ENCODE measurements at regions not wholly inside any gene's neighbourhood (a gene's known extent, or its start where the extent isn't known, plus 50 kb on each side); places are given as distances from the start of the nearest gene placed in this dataset.
A peak's percentile ranks its signal among the peaks of the same experiment; 100 is the strongest.
"Not testable (repeated sequence)": the region's sequence is repeated elsewhere in the genome, so short reads cannot be mapped to it uniquely, and the experiment has no call there.

- POLR2A ChIA-PET (ENCODE audit: low non-redundant PET); CTCF ChIA-PET; H3K36me3 ChIP-seq (ENCODE audit: insufficient read depth, low read length, poor library complexity, severe bottlenecking); H3K27me3 ChIP-seq (replicated peaks; ENCODE audit: insufficient read depth, low read depth, low read length, poor library complexity); BruUV-seq (replicated peaks); intact Hi-C loops (cut with micrococcal nuclease; ENCODE audit: unreplicated experiment); H3K27ac ChIP-seq (ENCODE audit: low read depth, low read length, poor library complexity, severe bottlenecking); H3K4me1 ChIP-seq (ENCODE audit: insufficient read depth, low read length, poor library complexity, severe bottlenecking); H3K9me3 ChIP-seq (ENCODE audit: low read depth, low read length, poor library complexity, severe bottlenecking); H3K4me3 ChIP-seq (ENCODE audit: low read depth, low read length, poor library complexity, severe bottlenecking): not testable (repeated sequence)
- peak; percentile 19 for DNase-seq (ENCODE audit: low spot score)
- 0 out of 2 replicates have a peak, but pooled peaks have one; percentile 36 for TF ChIP-seq CTCF (conservative IDR thresholded peaks at IDR 0.05; ENCODE audit: low read depth, low read length)
Observed at GRCh38 chr4:135864304-135864703, 1662.7 kb upstream of the PABPC4L start.

GRCh38 chr4:135840781-135841180 lies 1639.2 kb upstream of the PABPC4L start:
- intact Hi-C loops (cut with micrococcal nuclease; ENCODE audit: unreplicated experiment): no loop called here
- H3K4me3 ChIP-seq (ENCODE audit: low read depth, low read length, poor library complexity, severe bottlenecking): no peak overlapping the region
- ChIA-PET POLR2A (ENCODE audit: low non-redundant PET) (no interaction called here), CTCF (no interaction called here)
- H3K9me3 ChIP-seq (ENCODE audit: low read depth, low read length, poor library complexity, severe bottlenecking): no peaks in the 10 kb centered on the region
- no peak overlapping the region for H3K27ac ChIP-seq (ENCODE audit: low read depth, low read length, poor library complexity, severe bottlenecking)
- no TSS peak for BruUV-seq (replicated peaks)
- H3K4me1 ChIP-seq (ENCODE audit: insufficient read depth, low read length, poor library complexity, severe bottlenecking): no peaks in the 10 kb centered on the region
- H3K36me3 ChIP-seq (ENCODE audit: insufficient read depth, low read length, poor library complexity, severe bottlenecking): no peaks in the 10 kb centered on the region
- TF ChIP-seq EZH2 (IDR thresholded peaks at IDR 0.05; ENCODE audit: borderline replicate concordance, low read depth, low read length, poor library complexity, severe bottlenecking) (no peak), CTCF (conservative IDR thresholded peaks at IDR 0.05; ENCODE audit: low read depth, low read length) (no peak)
- H3K27me3 ChIP-seq (replicated peaks; ENCODE audit: insufficient read depth, low read depth, low read length, poor library complexity): no peaks in the 10 kb centered on the region
- no peak for DNase-seq (ENCODE audit: low spot score)

- Histone ChIP-seq H3K36me3 (ENCODE audit: insufficient read depth, low read length, poor library complexity, severe bottlenecking) (no peaks in the 10 kb centered on the region), H3K4me3 (ENCODE audit: low read depth, low read length, poor library complexity, severe bottlenecking) (no peak overlapping the region), H3K4me1 (ENCODE audit: insufficient read depth, low read length, poor library complexity, severe bottlenecking) (no peaks in the 10 kb centered on the region), H3K27ac (ENCODE audit: low read depth, low read length, poor library complexity, severe bottlenecking) (no peak overlapping the region), H3K9me3 (ENCODE audit: low read depth, low read length, poor library complexity, severe bottlenecking) (no peaks in the 10 kb centered on the region), H3K27me3 (replicated peaks; ENCODE audit: insufficient read depth, low read depth, low read length, poor library complexity) (no peaks in the 10 kb centered on the region)
- POLR2A ChIA-PET (ENCODE audit: low non-redundant PET): no interaction called here
- BruUV-seq (replicated peaks): no TSS peak
- intact Hi-C loops (cut with micrococcal nuclease; ENCODE audit: unreplicated experiment): no loop called here
- CTCF ChIA-PET: no interaction called here
- TF ChIP-seq EZH2 (IDR thresholded peaks at IDR 0.05; ENCODE audit: borderline replicate concordance, low read depth, low read length, poor library complexity, severe bottlenecking): no peak
- no peak for DNase-seq (ENCODE audit: low spot score)
Observed at GRCh38 chr4:135839712-135840111, 1638.1 kb upstream of the PABPC4L start.

- DNase-seq (ENCODE audit: low spot score): peak; percentile 41
- POLR2A ChIA-PET (ENCODE audit: low non-redundant PET): no interaction called here
- BruUV-seq (replicated peaks): no TSS peak
- Histone ChIP-seq H3K27ac (ENCODE audit: low read depth, low read length, poor library complexity, severe bottlenecking) (no peak overlapping the region), H3K9me3 (ENCODE audit: low read depth, low read length, poor library complexity, severe bottlenecking) (no peaks in the 10 kb centered on the region), H3K36me3 (ENCODE audit: insufficient read depth, low read length, poor library complexity, severe bottlenecking) (no peaks in the 10 kb centered on the region), H3K4me1 (ENCODE audit: insufficient read depth, low read length, poor library complexity, severe bottlenecking) (no peaks in the 10 kb centered on the region), H3K4me3 (ENCODE audit: low read depth, low read length, poor library complexity, severe bottlenecking) (no peak overlapping the region), H3K27me3 (replicated peaks; ENCODE audit: insufficient read depth, low read depth, low read length, poor library complexity) (no peaks in the 10 kb centered on the region)
- TF ChIP-seq EZH2 (IDR thresholded peaks at IDR 0.05; ENCODE audit: borderline replicate concordance, low read depth, low read length, poor library complexity, severe bottlenecking) (no peak), CTCF (conservative IDR thresholded peaks at IDR 0.05; ENCODE audit: low read depth, low read length) (no peak)
- intact Hi-C loops (cut with micrococcal nuclease; ENCODE audit: unreplicated experiment): no loop called here
- CTCF ChIA-PET: no interaction called here
Observed at GRCh38 chr4:135838889-135839288, 1637.3 kb upstream of the PABPC4L start.

All from A673 (cell line).